SH-SY5Y (cell line): ENCODE measurements at regions not wholly inside any gene's neighbourhood (a gene's known extent, or its start where the extent isn't known, plus 50 kb on each side); places are given as distances from the start of the nearest gene placed in this dataset.

ENCODE experiments used
- GATA2 ChIP-seq: IDR thresholded peaks from 2 replicates; pipeline ENCODE4 v1.6.1; 2011; ENCODE audit warnings: mild to moderate bottlenecking, low read depth, low read length
- GATA3 ChIP-seq: IDR thresholded peaks from 2 replicates; pipeline ENCODE4 v1.6.1; 2011; ENCODE audit warnings: low read depth, mild to moderate bottlenecking, low read length, moderate library complexity

DNA sequence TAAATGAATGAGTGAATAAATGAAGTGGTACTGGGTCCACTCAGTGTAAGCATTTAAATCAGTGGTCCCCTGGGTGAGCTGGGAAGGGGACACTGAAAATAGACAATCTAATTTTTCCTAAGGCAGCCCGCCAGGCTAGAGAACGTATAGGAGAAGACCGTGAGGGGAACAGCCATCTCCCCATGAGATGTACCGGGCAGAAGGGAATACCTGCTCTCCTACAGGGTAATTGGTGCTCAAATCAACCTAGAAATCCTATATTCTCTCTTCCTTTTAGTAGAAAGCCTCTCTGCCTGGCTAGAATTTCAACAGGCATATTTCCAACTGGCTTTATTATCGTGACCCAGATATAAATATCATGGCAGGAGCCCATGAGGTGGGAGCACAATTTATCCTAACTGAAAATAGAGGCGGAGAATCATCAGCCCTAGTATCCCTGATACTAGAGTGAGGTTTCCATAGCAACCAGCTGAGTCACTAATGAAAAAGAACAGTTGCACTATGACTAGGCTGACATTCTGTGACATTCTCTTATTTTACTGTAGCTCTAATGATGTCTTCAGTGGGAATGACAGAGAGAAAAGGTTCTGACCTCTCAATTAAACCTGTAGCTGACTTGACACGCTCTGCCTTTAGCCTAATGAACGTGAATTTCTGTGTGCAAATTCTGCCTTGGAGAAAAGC is 96.5 kb upstream of the CAST start:
- no peak for TF ChIP-seq GATA2
- no peak for TF ChIP-seq GATA3

DNA sequence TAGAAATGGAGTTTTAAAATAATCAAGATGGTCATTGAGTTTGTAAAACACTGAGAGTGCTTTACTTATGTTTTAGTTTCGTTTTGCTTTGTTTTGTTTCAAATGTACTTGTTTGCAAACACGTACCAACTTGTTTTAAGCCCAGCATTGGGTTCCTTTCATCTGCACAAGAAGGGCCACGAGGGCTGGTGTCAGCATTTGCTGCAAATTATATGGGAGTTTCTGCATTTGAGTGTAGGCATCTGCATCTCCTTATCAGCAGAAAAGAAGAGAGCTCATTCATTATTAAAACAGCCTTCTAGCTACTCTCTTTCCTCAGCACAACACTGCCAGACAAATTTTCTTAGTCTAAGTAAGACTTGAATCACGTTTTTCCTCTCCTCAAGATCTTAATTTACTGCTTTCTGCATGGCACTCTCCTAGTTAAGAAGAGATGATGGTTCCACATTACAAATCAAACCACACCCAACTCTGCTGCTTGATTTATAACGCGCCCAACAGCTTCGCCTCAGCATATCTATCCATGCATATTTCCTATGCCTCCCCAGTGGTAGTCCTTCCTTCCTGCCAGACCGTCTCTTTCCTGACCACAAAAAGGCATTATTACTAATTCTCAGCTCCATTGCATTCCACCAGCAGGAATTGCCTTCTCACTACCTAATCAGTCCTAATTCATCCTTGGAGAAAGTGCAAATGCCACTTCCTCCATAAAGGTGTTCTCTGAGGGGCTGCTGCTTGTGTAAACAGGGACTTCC is 95.2 kb upstream of the CAST start:
- no peak for TF ChIP-seq GATA2
- TF ChIP-seq GATA3, result no peak

DNA sequence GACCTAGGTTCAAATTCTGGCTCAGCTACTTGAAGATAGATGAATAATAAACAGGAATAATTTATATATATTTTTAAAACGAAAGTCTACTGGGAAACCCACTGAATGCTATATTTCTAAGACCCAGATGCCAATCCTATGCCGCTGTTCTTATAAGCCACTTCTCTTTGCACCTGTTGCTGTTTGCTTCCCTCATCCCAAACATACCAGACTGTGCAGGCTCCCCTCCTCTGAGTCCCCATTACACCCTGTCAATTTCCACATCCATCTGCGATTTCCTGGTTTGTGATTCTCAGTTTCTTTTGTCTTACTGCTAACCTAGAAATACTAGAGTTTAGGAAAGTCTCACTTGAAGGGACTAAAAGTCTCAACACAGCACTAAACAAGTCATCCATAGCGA is 92.8 kb upstream of the CAST start:
- TF ChIP-seq GATA2 (no peak), GATA3 (no peak)

GRCh38 chr5:96569770-96570169 is 92.4 kb upstream of the CAST start:
- TF ChIP-seq GATA2, result no peak
- no peak for TF ChIP-seq GATA3

GRCh38 chr5:96572864-96573512 is 89.2 kb upstream of the CAST start:
- TF ChIP-seq GATA2 (no peak), GATA3 (no peak)

GRCh38 chr5:96573513-96573894 is 88.7 kb upstream of the CAST start:
- TF ChIP-seq GATA2 (no peak), GATA3 (no peak)

DNA sequence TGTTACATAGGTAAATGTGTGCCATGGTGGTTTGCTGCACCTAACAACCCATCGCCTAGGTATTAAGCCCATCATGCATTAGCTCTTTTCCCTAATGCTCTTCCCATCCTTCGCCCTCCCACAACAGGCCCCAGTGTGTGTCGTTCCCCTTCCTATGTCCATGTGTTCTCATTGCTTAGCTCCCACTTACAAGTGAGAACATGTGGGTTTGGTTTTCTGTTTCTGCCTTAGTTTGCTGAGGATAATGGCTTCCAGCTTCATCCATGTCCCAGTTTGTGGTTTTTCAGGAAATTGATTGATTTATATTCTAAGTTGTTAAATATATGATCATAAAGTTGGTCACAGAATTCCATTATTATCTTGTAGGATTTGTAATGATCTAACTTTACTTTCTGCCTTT is 85.3 kb upstream of the CAST start:
- TF ChIP-seq GATA2 (no peak), GATA3 (no peak)

DNA sequence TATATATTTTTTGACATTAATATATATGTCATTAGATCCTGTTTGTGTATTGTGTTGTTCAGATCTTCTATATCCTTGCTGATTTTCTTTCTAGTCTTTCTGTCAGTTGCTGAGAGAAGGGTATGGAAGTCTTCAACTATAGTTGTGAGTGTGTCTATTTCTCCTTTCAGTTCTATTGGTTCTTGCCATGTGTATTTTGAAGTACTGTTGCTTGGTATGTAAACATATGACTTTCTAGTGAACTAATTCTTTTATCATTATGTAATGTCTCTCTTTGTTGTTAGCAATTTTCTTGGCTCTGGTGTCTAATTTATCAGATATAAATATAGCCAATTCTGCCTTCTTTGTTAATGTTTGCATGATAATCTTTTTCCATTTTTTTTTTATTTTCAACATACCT is 84.3 kb upstream of the CAST start:
- TF ChIP-seq GATA3 (no peak), GATA2 (no peak)

DNA sequence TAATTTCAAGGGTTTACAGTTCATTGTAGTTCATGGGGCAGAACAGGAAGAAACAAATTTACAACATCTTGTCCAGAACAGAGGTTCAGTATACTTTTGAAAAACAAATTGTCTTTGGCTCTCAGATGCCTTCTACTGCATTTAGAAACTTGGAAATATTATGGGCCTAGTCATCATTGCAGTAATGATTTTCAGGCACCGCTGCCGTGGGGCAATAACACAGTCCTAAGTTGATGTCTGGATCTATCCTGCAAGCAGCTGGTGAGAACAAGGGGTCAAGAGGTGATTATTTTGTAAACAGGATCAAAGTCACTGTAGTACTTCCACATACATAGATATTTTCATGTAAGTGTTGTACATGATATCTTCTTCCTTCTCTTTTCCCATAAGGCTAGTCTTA is 82.5 kb upstream of the CAST start:
- TF ChIP-seq GATA2 (no peak), GATA3 (no peak)

DNA sequence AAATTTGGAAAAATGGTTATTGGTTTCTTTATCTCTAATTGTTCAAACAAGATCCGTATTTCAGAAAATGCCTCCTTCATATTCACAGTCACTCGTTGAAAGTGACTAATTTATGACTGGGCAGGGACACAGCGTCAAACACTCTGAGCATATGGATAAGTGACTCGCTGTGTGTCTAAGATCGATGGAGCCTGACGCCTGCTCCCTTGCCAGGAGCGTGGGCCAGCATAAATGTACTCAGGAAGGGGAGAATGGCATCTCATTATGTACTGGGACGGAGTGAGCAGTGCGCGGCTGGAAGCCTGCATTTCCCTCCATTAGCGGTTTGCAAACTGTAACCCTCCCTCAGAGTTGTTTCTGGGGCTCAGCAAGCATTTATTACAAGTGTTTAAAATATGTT is 79.8 kb upstream of the CAST start:
- TF ChIP-seq GATA2, result no peak
- no peak for TF ChIP-seq GATA3

GRCh38 chr5:96584712-96585111 is 77.5 kb upstream of the CAST start:
- no peak for TF ChIP-seq GATA2
- TF ChIP-seq GATA3, result no peak

DNA sequence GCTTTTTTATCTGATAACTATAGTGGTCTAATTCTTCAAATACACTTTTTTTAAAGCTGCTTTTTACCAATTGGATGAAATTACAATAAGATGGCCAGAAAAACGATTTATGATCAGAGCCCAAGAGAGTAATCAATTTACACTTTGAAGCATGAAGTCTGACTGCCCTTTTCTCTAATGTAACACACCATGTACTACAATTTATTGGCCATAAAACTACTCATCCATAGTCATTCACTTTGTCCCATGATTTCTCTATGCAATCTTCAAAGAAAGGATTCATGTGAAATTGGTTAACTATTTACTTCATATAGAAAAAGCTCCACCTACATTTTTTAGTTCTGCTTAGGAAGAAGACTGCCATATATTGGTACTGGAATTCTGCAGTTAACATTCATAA is 73.6 kb upstream of the CAST start:
- TF ChIP-seq GATA3 (no peak), GATA2 (no peak)

DNA sequence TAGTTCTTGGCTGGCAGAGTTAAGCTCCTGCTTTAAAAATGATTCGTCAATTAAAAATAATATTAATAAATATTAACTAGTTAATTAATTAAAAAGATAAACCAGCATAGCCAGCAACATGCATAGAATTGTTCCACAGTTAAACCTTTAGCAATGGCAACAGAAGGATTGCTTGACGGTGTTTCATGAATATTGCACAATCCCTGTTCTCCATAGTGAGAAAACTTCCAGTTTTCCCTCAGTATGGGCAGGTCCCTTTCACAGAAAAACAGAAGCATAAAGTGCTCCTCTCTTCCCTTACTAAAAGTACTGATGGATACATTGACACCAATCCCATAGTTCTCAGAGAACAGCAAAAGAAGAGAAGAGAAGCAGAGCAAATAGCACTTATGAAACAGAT is 71.4 kb upstream of the CAST start:
- TF ChIP-seq GATA2 (no peak), GATA3 (no peak)

GRCh38 chr5:96595300-96596090 is 66.7 kb upstream of the CAST start:
- TF ChIP-seq GATA3 (no peak), GATA2 (no peak)
